HG03135 (cell line): ENCODE measurements at regions not wholly inside any gene's neighbourhood (a gene's known extent, or its start where the extent isn't known, plus 50 kb on each side); places are given as distances from the start of the nearest gene placed in this dataset.

Experiments
- ATAC-seq: cut with Tn5 transposase; IDR thresholded peaks from one replicate; pipeline ENCODE4 v1.9.1; 2021; ENCODE audit warnings: mild to moderate bottlenecking, moderate library complexity; ENCODE audit not compliant: unreplicated experiment

- ATAC-seq: no peak
Observed at GRCh38 chr12:127290251-127290650, 976.7 kb upstream of the TMEM132C start.

- no peak for ATAC-seq
Observed at GRCh38 chr12:127292736-127293135, 974.2 kb upstream of the TMEM132C start.

DNA sequence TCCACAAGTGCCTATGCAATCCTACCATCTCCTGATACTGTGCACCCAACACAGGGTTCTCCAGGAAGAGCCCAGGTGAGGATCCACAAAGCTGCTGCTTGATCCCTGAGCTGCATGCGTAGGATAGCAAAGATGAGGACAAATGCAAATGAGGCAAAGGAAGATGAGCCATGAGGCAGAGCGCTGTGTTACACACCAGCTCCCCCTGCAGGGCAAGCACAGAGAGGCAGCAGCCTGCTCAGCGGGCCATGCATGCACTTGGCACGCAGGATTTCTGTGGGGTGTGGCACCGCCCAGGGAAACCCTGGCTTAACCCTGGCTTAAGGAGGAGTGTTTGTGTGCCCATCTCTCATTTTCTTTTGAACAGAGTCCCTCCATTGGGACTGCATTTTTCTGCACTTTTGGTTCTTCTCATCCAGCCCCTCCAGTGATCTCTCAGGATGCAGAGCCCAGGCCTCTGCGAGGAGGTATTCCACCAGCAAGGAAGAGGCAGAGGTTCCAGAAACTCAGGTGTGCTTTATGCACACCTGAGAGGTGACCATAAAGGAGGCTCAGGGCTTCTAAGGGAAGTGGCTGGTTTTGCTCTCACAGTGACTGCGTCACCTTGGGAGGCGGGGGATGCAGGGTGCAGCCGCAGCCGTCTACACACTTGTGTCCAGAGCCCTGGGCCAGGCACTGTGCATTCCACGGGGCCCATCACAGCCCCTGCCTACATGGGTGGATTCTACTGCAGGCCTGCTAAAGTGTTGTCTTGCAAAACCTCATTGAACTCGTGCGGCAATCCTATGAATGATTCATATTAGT is 973.3 kb upstream of the TMEM132C start:
- ATAC-seq: no peak

DNA sequence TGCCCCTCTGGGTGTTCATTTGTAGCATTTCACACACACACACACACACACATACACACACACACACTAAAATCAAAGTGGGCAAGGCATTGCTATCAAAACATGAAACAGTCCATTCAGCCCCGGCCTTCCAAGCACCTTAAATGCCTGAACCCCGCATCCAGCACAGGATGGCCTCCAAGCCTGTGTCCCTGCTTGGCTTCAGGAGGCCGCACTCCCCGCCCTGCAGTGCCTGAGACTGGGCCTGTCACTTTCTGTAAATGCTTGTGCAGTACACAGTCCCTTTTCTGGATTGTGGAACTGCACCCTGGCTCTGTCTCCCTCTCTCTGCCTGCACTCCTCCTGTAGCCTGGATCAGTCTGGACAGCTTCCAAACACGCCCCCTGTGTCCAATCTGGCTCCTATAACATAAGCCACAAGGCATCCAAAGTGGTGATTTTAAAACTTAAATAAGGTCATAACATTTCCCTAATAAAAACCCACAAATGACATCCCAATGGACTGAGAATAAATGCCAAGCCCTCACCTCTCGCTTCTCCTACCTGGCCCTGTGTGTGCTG is 972.2 kb upstream of the TMEM132C start:
- no peak for ATAC-seq

DNA sequence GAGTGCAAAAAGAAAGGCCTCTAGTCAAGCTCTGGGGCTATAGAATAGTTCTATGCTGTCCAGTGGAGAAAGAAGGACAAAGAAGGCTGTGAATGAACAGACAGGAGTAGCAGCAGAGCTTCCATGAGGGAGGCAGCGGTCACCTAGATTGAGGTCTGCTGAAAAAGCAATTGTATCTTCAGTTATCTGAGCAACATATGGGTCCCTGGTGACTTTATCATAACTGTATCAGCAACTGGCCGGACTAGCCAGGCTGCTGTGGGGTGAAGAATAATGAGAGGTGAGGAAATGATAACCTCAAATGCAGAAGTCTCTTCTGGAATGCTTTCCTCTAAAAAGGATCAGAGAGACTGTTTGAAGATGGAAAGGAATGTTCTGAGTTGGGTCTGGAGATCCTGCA is 971.3 kb upstream of the TMEM132C start:
- ATAC-seq: no peak

DNA sequence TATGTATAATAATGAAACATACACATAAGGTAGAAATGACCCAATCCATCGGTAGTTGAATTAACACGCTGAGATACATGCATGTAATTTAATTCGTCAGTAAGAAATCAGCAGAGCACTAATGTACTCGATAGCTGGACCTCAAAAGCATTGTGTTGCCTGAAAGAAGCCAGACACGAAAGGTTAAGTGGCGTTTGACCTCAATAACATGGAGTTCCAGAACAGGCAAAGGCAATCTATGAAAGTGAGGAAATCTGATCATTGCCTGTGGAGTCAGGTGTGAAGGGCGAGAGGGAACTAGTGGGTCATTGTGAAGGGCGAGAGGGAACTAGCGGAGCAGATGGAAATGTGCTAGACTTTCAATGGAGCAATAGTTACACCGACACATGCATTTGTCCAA is 970.4 kb upstream of the TMEM132C start:
- ATAC-seq: no peak

DNA sequence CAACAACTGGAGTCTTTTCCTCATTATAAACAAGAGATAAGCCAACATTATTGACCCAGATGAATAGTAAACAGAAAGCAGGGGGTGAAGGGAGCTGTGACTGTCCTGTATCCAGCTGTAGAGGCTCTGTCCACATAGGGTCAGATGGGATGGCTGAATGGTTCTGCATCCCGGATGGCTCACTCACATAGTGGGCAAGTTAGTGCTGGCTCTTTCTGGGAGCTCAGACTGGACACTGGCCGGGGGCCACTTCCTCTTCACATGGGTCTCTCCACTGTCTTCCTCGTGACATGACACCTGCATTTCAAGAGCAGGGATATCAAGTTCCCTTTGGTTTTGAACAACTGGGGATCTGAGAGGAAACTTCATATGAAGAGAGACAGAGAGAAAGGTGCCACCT is 969.6 kb upstream of the TMEM132C start:
- no peak for ATAC-seq

DNA sequence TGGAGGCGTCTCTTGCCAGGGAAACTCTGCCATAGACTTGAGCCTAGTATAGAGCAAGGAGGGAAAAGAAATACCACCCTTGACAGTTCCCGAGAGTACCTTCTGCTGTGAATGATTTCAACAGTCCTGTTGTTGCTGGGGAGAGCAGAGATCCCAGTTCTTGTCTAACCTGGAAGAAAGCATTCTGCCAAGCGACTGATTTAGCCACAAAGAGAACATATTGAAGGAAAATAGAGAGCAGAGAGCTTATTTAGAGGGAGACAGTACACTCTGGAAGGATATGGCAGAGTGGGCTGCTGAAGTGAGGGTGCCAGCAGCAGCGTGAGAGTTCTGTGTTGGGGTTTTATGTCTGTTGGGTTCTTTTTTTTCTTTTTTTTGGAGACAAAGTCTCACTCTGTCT is 966.9 kb upstream of the TMEM132C start:
- ATAC-seq: no peak

DNA sequence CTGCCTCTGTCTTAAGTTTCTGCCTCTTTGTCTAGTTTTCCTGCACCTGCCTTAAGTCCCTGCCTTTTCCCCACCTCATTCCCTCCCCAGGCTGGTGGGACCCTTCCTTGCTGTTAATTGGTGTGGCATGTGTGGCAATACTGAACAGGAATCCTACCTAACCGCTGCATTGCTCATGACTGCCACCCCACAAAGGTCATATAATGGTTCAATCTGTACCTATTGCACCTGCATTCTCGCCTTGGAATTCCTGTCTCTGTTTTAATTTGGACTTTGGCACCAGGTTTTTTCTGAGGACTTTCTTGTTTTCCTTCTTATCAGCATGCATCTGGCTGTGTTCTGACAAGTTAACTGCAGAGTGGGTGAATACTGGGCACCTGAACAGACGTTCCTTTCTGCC is 966.2 kb upstream of the TMEM132C start:
- no peak for ATAC-seq

DNA sequence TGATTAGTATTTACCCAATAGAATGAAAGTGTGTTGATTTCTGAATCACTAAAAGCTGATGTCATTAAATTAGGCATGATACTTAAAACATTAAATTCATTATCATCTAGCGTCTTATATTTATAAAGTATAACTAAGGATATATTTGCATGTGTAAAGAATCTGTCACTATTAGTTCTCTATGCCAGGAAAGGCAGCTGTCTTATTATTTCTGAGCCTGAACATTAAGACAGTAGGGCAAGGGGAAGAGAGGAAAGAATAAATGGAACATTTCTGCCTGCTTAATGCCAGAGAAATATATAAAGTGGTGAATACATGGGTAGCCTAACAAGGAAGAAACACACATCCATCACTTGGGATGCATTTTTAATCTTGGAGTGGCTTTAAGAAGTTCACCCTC is 965.1 kb upstream of the TMEM132C start:
- ATAC-seq: no peak

DNA sequence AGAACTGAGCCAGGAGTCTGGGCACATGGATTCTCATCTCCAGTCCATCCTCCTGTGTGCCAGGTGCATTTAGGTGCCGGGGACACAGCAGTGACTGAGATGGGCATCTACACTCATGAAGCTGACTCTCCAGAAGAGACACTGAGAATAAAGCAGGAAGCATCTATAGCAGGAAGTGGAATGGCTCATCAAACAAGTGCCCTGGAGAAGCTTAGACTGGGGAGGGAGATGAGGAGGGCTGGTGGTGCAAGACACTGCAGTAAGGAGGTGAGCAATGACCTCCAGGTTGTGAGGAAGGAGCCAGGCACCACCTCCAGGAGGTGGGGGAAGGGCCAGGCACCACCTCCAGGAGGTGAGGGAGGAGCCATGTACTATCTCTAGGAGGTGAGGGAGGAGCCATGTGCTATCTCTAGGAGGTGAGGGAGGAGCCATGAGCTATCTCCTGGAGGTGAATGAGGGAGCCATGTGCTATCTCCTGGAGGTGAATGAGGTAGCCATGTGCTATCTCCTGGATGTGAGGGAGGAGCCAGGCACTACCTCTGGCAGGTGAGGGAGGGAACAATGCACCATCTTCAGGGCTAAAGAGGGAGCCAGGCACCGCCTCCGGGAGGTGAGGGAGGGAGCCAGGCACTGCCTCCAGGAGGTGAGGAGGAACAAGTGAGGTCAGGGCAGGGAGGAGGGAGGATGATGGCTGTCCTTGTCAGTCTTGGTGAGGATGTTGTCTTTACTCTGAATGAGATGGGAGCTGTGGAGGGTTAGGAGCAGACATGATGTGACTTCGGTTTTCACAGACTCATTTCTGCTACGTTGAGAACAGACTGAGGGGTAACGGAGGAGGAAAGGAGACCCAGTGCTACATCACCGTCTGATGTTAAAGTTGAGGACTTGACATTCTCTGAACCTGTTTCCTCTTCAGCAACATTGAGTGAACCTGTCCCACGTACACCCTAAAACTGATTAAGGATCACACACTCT is 961.9 kb upstream of the TMEM132C start:
- ATAC-seq: no peak

- no peak for ATAC-seq
Observed at GRCh38 chr12:127306604-127307215, 960.3 kb upstream of the TMEM132C start.

- no peak for ATAC-seq
Observed at GRCh38 chr12:127307528-127307927, 959.4 kb upstream of the TMEM132C start.

- no peak for ATAC-seq
Observed at GRCh38 chr12:127308148-127308547, 958.8 kb upstream of the TMEM132C start.

DNA sequence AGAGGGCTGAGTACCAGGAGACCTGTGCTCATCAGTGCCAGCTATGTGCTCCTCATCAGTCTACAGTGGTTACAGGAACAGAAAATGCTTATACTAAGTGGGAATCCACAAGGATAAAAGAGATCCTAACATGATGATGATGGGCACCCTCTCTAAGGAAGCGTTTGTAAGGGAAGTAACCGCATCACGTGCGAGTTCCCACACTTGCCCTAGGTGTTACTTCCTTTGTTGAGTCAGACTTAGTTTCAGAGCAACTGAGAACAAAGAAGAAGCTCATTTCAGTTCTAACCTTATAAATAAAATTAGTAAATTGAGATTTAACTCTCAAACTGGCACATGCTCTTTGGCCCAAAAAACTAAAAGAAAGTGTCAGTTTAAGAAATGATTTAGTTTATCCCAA is 956.4 kb upstream of the TMEM132C start:
- no peak for ATAC-seq

DNA sequence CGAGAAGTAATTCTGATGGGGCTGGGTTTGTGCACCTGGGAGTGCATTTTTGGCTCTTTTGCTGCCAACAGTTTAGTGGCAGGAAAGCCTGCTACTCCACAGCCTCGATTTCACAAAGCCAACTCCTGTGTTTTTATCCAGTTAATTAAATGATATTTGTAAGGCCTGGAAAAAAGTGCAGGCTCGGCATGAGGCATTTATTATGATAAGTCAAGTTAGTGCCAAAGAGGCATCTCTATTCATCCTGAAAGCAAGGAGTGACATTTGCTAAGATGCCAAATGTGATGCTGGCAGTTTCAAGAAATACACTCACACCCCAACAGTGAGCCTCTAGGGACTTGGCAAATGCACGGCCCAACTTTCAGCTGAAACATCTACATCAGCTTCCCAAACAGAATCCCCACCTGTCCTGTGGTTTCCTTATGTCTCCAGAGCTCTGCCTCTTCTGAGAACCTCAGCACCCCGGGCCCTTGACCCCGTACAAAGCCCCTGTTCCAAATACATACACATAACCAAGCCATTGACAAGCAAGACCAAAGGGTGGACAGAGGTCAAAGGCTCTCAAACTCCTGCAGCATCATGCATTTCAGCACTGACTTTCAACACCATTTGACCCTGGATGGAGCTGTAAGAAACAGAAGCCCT is 955.1 kb upstream of the TMEM132C start:
- ATAC-seq: no peak

- no peak for ATAC-seq
Observed at GRCh38 chr12:127324681-127325080, 942.3 kb upstream of the TMEM132C start.

GRCh38 chr12:127327986-127328385 is 939.0 kb upstream of the TMEM132C start:
- no peak for ATAC-seq

DNA sequence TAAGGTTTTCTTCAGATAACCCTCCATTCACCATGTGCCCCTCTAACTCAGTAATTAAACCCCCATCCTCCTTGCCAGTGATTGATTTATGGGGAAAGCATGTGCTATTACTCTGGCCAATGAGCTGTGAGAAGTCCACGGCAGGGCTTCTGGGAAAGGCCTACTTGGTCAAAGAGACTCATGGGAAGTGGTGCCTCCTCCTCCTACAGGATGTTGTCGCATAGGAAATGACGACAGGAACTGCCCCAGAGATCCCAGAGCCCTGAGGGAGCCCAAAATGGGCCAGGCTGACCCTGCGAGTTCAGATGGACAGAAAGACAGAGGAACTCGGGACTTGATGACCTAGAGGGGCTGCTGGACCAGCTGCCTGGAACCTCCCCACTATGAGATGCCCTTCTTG is 938.1 kb upstream of the TMEM132C start:
- no peak for ATAC-seq

DNA sequence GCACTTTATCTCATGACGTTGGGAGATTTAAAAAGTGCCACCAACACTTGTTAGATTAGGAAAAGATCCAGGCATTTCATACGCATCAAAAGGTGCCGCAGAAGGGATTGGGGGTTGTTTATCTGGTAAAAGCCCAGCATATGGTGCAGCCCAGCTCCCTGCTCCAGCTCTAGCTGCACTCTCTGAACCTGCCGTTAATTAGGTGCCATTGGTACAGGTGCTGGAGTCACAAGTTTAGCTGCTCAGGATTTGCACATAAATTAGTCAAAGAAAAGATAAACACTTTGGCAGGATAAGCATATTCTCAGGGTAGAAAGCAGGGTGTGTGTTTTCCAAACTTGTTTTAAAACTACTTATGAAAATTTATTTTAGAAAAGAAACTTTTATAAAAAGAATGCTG is 932.6 kb upstream of the TMEM132C start:
- no peak for ATAC-seq
